ENCODE measurements at regions not wholly inside any gene's neighbourhood (a gene's known extent, or its start where the extent isn't known, plus 50 kb on each side); places are given as distances from the start of the nearest gene placed in this dataset.

GRCh38 chr5:109917154-109917546 is 227.4 kb downstream of the MAN2A1 start:
- no peak for DNase-seq

- no peak for DNase-seq
Observed at GRCh38 chr5:109917966-109918365, 228.2 kb downstream of the MAN2A1 start.

GRCh38 chr5:109920736-109921135 is 231.0 kb downstream of the MAN2A1 start:
- DNase-seq: no peak

GRCh38 chr5:109921735-109922380 is 232.1 kb downstream of the MAN2A1 start:
- peak; percentile 37 for DNase-seq

- no peak for DNase-seq
Observed at GRCh38 chr5:109922381-109922995, 232.8 kb downstream of the MAN2A1 start.

GRCh38 chr5:109923205-109923604 is 233.5 kb downstream of the MAN2A1 start:
- no peak for DNase-seq

GRCh38 chr5:109924237-109925107 is 234.7 kb downstream of the MAN2A1 start:
- DNase-seq: no peak

GRCh38 chr5:109927639-109928038 is 237.9 kb downstream of the MAN2A1 start:
- DNase-seq: no peak

GRCh38 chr5:109928046-109928445 is 238.3 kb downstream of the MAN2A1 start:
- DNase-seq: no peak

- DNase-seq: no peak
Observed at GRCh38 chr5:109928811-109929210, 239.1 kb downstream of the MAN2A1 start.

GRCh38 chr5:109929376-109929775 is 239.6 kb downstream of the MAN2A1 start:
- DNase-seq: no peak

- no peak for DNase-seq
Observed at GRCh38 chr5:109929911-109930310, 240.2 kb downstream of the MAN2A1 start.

GRCh38 chr5:109931049-109931780 is 241.5 kb downstream of the MAN2A1 start:
- DNase-seq: no peak

- no peak for DNase-seq
Observed at GRCh38 chr5:109935833-109936490, 246.2 kb downstream of the MAN2A1 start.

GRCh38 chr5:109936996-109937395 is 247.3 kb downstream of the MAN2A1 start:
- no peak for DNase-seq

- DNase-seq: no peak
Observed at GRCh38 chr5:109937951-109938350, 248.2 kb downstream of the MAN2A1 start.

- no peak for DNase-seq
Observed at GRCh38 chr5:109938453-109938852, 248.7 kb downstream of the MAN2A1 start.

- DNase-seq: no peak
Observed at GRCh38 chr5:109939116-109939682, 249.5 kb downstream of the MAN2A1 start.

- DNase-seq: no peak
Observed at GRCh38 chr5:109942646-109943045, 252.9 kb downstream of the MAN2A1 start.

GRCh38 chr5:109943701-109944235 is 254.0 kb downstream of the MAN2A1 start:
- DNase-seq: no peak

GRCh38 chr5:109944461-109944860 is 254.7 kb downstream of the MAN2A1 start:
- DNase-seq: no peak

- no peak for DNase-seq
Observed at GRCh38 chr5:109945097-109945678, 255.5 kb downstream of the MAN2A1 start.

Measured in activated effector memory CD4-positive, alpha-beta T cell treated with Interleukin-2 at 50 U/mL for 16 hours (primary cell).